PC-9 (cell line): ENCODE measurements at regions not wholly inside any gene's neighbourhood (a gene's known extent, or its start where the extent isn't known, plus 50 kb on each side); places are given as distances from the start of the nearest gene placed in this dataset.

Source experiments
- CTCF ChIP-seq: fragments of 200-600 bp; sonication (generic); conservative IDR thresholded peaks from 2 replicates; pipeline ENCODE4 v1.6.1; 2017; ENCODE audit warnings: mixed run types, antibody characterized with exemption, mild to moderate bottlenecking, moderate library complexity
- EZH2 ChIP-seq: fragments of 200-600 bp; sonication (generic); IDR thresholded peaks from 2 replicates; pipeline ENCODE4 v1.8.0; 2017; ENCODE audit warnings: antibody characterized with exemption, low read depth

- TF ChIP-seq EZH2 (no peak), CTCF (no peak)
Observed at GRCh38 chr2:182621810-182622209, 94.2 kb upstream of the DNAJC10 start.
